DMS114 treated with DMSO at 0.1 percent for 48 hours (cell line): ENCODE measurements at regions not wholly inside any gene's neighbourhood (a gene's known extent, or its start where the extent isn't known, plus 50 kb on each side); places are given as distances from the start of the nearest gene placed in this dataset.

Source experiments
- DNase-seq: peaks from one replicate; lab custom pipeline; 2025; ENCODE audit not compliant: unreplicated experiment; lab: John Stamatoyannopoulos, UW

DNA sequence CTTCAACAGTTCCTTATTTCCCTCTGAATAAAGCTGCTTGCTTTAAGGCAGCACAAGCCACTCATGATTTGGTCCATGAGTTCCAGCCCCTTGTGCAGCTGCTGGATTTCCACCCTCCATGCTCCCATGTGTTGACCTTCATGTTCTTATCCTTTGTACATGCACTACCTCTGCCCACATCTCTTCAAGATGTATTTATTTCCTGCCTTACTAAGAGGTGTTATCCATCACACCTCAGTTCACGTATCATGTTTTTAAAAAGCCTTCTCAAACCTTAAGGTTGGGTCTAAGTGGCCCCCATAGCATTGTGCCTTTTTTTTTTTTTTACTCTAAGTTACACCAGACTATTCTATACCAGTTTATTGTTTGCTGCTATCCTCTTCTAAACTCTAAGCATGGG, 107.7 kb downstream of the SIPA1L2 start:
- no peak for DNase-seq

- no peak for DNase-seq
Measured at GRCh38 chr1:232521660-232522059, 108.3 kb downstream of the SIPA1L2 start.

DNA sequence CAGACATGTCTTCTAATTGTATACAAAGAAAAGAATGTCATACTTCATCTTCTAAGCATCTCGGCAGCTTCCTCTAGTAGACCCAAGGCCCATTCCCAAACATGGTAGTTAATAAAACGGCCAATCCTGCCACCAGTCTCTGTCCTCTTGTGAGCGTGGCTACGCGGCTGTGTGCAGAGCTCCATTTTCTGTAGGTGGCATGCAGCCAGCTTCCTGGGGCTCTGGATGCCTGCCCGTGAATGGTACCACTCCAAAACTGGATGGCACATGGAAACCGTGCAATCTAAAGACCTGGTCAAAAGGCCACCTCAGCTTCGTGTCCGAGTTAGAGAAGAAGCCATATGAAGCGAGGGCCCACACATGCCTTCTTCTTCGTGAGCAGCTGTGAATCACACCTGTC, 110.7 kb downstream of the SIPA1L2 start:
- no peak for DNase-seq

- DNase-seq, result no peak
Measured at GRCh38 chr1:232518349-232518748, 111.6 kb downstream of the SIPA1L2 start.

GRCh38 chr1:232517204-232517603, 112.7 kb downstream of the SIPA1L2 start:
- no peak for DNase-seq

DNA sequence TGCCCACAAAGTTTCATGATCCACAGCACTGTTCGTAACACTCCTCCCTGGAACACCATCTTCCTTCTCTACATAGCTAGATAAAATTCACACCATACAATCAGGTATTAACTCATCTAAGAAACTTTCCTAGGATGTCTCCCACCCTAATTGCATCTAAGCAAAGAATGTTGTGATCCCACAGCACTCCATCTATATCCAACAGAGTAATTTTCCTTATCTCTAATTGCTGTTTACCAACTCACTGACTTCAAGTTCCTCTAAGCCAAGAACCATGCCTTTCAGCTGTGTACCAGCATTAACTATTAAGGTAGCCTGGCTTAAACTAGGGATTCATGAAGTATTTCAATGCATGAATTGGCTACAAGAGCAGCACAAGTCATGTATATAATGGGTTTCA, 114.2 kb downstream of the SIPA1L2 start:
- no peak for DNase-seq

DNA sequence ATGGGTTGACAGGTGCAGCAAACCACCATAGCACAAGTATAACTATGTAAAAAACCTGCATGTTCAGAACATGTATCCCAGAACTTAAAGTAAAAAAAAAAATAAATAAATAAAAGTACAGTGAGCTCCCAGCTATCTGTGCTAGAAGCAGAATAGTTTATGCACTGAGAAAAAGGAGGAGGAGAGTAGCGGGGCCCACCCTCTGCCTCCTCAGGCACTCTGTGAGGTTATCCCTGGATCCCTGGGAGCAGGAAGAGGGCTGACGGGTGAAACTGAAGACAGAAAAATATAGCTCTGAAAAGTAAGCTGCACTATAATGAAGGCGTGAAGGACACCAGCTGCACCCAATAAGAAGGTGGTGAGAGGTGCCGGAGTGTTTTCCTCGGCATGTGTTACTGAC, 117.2 kb downstream of the SIPA1L2 start:
- no peak for DNase-seq

- no peak for DNase-seq
Measured at GRCh38 chr1:232511172-232511571, 118.8 kb downstream of the SIPA1L2 start.

DNA sequence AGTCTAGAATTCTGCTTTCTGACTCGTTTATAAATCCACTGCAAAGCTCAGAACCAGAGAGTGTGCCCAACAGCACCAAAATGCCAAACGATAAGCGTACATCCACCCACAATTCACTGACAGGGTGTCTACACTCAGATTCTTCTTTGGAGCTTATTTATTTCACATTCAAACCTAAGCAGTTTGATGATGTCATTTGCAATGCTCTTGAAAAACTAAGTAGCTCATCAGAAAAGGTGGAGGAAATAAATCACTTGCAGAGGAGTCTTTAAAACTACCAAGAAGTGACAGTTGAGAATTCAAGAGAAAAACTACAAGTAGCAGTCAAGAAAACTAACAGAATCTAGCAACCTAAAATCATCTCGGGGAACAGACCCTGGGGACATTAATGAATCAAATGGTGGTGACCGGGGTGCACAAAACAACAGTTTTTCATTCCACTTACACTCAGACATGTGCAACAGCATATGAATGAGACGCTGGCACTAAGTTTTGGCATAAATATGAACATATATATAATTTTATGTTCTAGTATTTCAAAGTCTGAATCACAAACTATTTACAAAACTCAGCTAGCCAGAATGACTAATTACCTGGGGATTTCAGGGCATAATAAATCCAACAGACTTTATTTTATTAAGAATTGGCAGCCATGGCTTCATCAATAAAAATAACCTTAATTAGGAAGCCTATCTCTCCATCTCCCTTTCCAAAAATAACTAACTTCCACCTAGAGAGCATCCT, 119.4 kb downstream of the SIPA1L2 start:
- DNase-seq, result no peak

- no peak for DNase-seq
Measured at GRCh38 chr1:232509570-232509969, 120.4 kb downstream of the SIPA1L2 start.

DNA sequence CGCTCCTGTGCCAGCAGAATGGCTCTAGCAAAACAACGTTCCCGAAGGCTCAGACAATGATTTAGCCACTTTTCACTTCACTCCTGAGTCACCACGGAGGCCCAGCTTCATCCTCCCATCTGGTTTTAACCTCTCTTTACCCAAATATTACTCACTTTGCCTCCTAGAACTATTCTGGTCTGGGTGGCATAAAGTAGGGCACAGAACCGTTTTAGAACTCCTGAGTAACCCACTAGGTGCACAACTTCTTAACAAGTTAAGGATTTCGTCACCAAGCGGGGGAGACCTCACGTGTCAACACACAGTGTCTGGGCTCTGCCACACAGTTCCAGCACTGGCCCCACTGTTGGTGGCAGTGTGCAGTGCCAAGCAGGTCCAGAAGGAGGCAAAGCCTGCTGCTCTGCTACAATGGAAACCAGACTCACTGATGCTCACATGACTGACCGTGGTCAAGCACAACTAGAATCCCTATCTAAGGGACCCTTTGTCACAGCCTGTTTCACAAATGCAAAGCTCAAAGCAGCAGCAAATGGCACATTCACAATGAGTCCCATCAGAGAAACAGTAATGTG, 121.7 kb downstream of the SIPA1L2 start:
- no peak for DNase-seq

DNA sequence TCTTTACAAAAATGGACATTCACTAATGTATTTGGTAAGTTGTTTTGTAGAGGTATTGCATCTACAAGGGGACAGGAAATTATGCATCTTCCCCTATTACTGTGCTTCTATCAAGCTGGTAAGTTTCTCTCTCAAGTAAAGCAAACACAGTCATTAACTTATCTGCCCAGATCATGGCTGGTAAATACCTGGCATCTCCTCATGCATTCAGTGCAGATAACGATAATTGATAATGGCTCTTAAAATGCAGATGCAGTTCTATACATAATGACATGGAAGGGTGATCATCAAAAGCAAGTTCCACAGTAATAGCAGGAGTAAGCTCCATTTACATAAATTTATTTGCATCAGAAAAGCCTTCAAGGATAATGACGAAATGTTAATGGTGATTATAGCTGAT, 122.4 kb downstream of the SIPA1L2 start:
- DNase-seq, result no peak

GRCh38 chr1:232505884-232506283, 124.0 kb downstream of the SIPA1L2 start:
- no peak for DNase-seq

- DNase-seq, result no peak
Measured at GRCh38 chr1:232504651-232505050, 125.3 kb downstream of the SIPA1L2 start.

- DNase-seq, result no peak
Measured at GRCh38 chr1:232503497-232503896, 126.4 kb downstream of the SIPA1L2 start.

DNA sequence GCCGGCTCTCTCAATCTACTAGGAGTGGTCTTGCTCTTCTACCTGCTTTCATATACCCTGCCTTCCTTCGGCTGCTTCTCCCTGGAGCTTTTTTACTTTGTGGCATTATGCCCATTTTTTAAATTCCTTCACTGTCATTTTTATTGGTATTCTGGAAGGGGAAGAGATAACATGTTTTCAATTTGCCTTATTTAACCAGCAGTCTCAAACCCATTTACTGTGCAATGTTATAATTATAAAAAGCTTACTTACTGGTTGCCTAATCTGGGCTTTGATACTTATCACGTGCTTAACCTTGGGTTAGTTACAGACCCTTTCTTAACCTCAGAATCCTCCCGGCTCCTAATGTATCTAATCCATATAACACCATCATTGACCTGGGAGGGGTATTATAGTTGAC, 128.1 kb downstream of the SIPA1L2 start:
- no peak for DNase-seq

DNA sequence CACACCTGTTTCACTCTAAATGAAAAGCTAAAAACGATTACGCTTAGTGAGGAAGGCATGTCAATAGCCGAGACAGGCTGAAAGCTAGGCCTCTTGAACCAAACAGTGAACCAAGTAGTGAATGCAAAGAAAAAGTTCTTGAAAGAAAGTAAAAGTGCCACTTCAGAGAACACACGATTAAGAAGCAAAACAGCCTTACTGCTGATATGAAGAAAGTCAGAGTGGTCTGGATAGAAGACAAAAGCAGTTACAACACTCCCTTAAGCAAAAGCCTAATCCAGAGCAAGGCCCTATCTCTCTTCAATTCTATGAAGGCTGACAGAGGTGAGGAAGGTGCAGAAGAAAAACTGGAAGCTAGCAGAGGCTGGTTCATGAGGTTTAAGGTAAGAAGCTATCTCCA, 130.7 kb downstream of the SIPA1L2 start:
- no peak for DNase-seq

DNA sequence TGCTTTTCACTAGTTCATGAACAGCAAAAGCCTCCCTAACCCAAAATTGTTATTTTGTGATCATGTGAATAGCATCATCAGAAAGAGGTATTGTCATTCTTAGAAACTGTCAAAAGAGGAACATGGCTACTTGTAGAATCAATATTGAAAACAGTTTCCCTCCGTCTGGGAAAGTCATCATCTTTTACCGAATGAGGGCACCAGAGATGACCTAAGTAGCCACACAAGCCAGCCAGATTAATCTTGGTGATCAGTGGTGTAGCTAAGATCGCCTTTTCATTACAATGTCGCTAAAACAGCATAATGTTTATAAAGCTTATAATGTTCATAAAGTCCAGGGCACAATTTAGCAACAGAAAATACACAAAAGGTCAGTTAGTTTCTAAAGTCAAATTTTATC, 136.1 kb downstream of the SIPA1L2 start:
- DNase-seq, result no peak

- no peak for DNase-seq
Measured at GRCh38 chr1:232489256-232489655, 140.7 kb downstream of the SIPA1L2 start.

GRCh38 chr1:232487236-232487635, 142.7 kb downstream of the SIPA1L2 start:
- no peak for DNase-seq

GRCh38 chr1:232486454-232487207, 143.3 kb downstream of the SIPA1L2 start:
- DNase-seq, result no peak

DNA sequence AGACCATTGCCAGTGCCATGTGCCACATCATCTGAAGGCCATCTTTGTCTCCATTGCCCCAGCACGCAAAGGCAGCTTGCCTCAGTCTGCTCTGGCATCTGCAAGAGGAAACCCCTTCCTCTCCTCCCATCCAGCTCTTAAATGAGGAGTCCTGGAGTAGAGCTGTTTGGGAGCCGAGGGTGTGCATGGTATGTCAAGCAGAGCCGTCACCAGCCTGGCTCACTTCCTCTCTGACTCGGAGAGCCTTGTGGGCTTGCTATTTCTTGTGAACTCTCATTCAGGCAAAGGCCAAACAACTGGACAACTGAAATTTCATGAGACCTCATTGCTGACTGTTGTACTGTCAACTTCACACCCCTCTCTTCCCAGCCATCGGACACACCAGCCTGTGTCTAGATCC, 143.9 kb downstream of the SIPA1L2 start:
- DNase-seq, result no peak
